HG03565 (cell line): ENCODE measurements at regions not wholly inside any gene's neighbourhood (a gene's known extent, or its start where the extent isn't known, plus 50 kb on each side); places are given as distances from the start of the nearest gene placed in this dataset.

Source experiments
- ATAC-seq: cut with Tn5 transposase; IDR thresholded peaks from one replicate; pipeline ENCODE4 v1.9.1; 2021; ENCODE audit warnings: mild to moderate bottlenecking, moderate library complexity; ENCODE audit not compliant: unreplicated experiment

DNA sequence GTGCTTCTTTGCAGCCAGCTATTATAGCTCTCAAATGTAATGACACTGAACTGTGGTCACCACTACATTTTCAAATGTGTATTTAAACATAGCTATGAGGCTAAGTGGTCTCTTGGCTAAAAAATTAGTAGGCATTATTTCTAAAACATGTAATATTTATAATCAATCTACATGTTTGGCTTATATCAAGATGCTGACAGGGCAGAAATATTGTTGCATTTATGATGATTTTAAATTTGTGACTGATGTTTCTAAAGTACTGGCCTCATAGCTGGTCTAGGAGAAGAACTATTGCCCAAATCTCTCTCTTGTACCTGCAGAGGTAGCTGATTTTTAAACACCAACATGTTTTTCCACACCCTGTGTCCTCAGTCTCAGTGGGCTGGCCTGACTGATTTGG lies 298.2 kb downstream of the PAX1 start:
- no peak for ATAC-seq

GRCh38 chr20:22001886-22002285 lies 296.4 kb downstream of the PAX1 start:
- ATAC-seq: no peak

DNA sequence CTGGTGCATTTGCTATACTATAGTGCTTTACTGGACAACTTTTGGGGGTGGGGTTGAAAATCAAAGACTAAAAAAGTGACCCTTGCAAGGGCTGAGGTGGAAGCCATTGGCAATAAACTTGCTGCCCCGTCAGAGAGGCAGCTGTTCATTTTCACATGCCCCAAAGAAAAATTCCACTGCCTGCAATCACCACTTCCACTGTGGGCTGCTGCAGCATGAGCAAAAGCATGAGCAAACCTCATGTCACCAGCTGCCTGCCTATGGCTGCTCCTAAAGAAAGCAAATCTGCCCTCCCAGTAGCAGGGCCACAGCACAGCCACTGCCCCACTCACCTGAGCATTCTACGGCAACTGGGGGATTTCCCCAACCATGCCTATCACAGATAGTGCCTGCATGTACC lies 290.0 kb downstream of the PAX1 start:
- ATAC-seq: no peak

DNA sequence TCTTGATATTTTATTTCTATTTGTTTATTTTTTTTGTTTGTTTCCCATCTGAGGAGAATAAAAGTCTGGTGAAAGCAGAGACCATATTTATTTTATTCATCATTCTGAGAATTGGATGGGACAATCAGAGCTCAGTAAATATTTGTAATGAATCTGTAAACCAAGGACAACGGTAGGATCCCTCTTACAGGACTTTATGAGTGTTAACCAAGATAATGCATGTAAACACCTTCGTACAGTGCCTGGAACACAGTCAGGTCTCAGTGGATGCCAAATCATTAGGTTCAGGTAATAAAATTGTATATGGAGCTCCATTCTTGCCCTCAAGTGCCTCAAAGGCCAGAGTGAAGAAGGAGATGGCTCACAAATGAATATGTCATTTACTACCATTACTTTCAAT lies 288.7 kb downstream of the PAX1 start:
- ATAC-seq: no peak

- no peak for ATAC-seq
These were observed 277.1 kb downstream of the PAX1 start for GRCh38 chr20:21982559-21982958.

DNA sequence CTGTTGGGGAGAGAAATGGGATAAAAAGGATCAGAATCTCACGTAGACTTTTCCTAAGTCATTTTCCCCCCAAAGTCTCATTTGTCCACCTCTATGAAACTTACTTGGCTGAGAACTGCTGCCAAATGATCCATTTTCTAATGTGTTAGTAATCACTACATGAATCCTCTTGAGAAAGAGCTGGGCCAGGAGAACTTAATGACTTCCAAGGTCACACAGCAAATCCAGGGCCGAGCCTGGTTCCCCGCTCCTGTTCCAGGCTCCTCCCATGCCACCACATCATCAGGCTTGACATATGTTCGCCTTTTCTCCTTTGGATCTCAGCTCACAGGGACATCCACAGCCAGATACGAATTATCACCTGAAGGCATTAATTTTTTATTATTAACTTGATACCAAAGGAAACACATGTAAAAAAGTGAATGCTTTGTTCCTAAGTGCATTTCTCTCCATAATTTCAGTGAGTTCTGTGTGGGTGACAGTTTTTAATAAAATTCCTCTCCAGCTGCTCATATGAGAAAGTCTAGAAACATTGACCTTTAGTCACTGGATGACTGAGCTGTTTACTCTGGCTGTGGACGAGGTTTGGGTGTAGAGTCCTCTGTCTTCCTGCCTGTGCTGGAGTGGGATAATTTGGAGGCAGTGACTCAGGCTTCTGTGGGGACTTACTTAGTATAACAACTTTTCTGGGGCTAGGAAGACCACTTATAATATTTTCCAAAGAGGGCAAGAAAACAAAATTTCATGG lies 276.3 kb downstream of the PAX1 start:
- ATAC-seq: no peak

GRCh38 chr20:21981179-21981578 lies 275.7 kb downstream of the PAX1 start:
- ATAC-seq: no peak

- ATAC-seq: no peak
These were observed 266.0 kb downstream of the PAX1 start for GRCh38 chr20:21971436-21971835.

DNA sequence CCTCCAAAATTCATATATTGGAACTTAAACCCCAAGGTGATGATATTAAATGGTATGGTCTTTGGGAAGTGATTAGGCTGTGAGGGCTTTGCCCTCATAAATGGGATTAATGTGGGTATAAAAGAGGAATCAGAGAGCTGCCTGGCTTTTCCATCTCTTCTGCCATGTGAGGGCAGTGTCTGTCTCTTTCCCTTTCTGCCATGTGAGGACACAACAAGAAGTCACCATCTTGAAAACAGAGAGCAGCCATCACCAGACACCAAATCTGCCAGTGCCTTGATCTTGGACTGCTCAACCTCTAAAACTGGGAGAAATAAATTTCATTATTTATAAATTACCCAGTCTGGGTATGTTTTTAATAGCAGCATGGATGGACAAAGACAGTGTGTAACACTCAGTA lies 263.0 kb downstream of the PAX1 start:
- ATAC-seq: no peak

GRCh38 chr20:21967481-21967880 lies 262.0 kb downstream of the PAX1 start:
- no peak for ATAC-seq

GRCh38 chr20:21956591-21956990 lies 251.1 kb downstream of the PAX1 start:
- ATAC-seq: no peak

- no peak for ATAC-seq
These were observed 241.9 kb downstream of the PAX1 start for GRCh38 chr20:21947406-21947805.

DNA sequence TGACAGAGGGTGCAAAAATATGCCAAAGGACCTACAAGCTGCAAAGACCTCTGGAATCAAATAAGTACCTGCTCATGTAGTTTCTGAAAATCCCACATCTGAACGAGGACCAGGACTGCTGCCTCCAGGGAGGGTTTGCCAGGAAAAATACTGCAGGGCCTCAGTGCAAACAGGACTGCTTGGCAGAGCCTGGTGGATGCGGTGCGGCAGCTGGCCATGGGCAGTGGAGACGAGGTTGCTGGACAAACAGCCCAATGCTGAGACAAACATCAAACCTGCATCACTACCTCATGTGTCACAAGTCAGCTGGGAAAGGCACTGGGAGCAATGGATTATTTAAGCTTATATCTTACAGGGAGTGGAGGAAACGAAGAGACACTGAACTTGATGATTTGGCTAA lies 238.8 kb downstream of the PAX1 start:
- no peak for ATAC-seq

GRCh38 chr20:21941941-21942805 lies 236.7 kb downstream of the PAX1 start:
- no peak for ATAC-seq

DNA sequence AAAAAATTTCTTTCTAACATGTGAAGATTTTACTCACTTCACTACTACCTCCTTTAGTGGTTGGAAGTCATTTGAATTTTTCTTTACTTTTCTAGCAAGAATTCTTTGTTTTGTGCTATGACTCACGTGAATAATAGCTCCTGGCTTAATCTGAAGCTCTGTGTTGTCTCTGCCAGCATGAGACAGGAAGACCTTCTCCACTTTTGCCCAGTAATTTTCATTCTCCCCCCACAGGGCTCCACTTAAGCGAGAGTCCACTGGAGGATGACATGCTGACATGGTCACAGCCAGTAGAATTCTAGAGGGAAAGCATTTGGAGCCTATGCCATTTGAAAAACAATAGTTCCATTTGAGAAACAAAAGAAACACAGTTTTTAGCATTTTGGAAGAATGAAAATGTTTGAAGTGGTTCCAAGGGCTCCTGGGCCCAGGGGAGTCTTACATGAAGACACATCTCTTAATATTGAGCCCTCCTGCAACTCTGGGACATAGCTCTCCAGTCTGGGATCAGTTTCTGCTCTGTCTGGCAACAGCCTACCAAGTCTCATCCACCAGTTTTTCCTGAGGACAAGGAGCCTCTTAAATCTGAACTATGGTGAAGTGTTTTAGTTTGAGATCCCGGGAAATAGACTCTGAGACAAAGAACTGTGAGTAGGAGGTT lies 231.4 kb downstream of the PAX1 start:
- ATAC-seq: no peak

DNA sequence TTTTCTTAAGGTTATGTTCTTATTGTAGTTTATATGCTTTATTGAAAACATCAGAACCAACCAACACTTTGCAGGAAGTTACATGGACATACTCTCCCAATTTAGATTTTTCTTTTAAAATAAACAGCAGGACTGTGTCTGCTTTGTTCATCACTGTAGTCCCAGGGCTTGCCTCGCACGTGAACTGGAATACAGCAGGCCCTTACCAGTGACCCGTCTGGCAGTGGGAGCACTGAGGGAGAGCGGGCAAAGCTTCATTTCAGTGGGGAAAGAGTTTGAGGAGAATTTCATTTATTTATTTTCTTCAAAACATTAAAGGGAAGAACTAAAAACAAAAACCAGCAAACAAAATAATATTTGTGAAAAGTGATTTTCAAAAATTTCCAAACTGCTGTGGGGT lies 230.8 kb downstream of the PAX1 start:
- ATAC-seq: no peak

GRCh38 chr20:21933526-21933925 lies 228.1 kb downstream of the PAX1 start:
- ATAC-seq: no peak

DNA sequence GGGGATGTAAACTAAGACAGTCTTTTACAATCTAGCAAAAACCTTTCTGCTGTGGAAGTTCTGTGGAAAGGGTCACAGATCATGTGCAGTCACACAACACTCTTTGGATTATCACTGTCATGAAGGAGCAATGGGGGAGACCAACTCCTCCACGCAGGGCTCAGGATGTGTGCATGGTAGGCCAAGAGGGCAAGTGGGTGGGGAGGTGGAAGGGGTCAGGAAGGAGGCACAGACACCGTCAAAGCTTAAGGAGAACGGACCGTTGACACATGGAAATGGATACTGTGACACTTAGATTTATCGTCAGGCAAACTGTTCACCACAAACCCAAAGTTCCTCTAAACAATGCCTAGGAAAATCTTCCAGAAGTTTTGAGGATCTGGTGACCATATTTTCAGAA lies 215.8 kb downstream of the PAX1 start:
- no peak for ATAC-seq

- no peak for ATAC-seq
These were observed 214.7 kb downstream of the PAX1 start for GRCh38 chr20:21920211-21920610.

GRCh38 chr20:21918398-21918797 lies 212.9 kb downstream of the PAX1 start:
- no peak for ATAC-seq

DNA sequence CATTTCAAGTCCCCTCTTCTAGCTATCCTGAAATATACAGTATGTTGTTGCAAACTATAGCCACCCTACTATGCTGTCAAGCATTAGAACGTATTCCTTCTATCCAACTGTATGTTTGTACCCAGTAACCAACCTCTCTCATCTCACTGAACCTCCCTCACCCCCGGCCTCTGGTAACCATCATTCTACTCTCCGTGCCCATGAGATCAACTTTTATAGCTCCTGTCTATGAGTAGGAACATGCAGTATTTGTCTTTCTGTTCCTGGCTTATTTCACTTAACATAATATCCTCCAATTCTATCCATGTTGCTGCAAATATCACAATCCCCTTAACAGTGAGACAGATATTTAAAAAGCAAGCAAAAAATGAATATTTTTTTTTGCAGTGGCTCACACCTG lies 196.9 kb downstream of the PAX1 start:
- no peak for ATAC-seq
